GM19452 (cell line): ENCODE measurements at regions not wholly inside any gene's neighbourhood (a gene's known extent, or its start where the extent isn't known, plus 50 kb on each side); places are given as distances from the start of the nearest gene placed in this dataset.
"Not testable (repeated sequence)": the region's sequence is repeated elsewhere in the genome, so short reads cannot be mapped to it uniquely, and the experiment has no call there.

Experiments used
- ATAC-seq: cut with Tn5 transposase; IDR thresholded peaks from one replicate; pipeline ENCODE4 v1.9.1; 2021; ENCODE audit not compliant: unreplicated experiment

DNA sequence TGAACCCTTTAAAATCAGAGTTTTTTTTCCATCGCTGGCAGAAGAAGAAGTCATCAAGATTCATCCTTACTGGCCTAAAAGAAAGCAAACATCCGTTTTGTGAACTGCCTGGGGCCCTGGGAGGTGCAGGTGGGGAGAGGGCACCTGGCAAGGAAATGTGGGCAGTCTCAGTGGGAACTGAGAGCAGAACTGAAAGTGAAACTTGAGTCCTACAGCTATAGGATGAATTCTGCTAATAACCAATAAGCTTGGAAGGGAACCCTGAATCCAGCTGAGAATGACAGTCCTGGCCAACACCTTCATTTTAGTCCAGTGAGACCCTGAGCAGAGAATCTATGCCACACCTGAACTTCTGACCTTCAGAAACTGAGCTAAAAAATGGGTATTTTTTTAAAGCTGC is 130.1 kb upstream of the ASCC3 start:
- peak; percentile 97 for ATAC-seq

DNA sequence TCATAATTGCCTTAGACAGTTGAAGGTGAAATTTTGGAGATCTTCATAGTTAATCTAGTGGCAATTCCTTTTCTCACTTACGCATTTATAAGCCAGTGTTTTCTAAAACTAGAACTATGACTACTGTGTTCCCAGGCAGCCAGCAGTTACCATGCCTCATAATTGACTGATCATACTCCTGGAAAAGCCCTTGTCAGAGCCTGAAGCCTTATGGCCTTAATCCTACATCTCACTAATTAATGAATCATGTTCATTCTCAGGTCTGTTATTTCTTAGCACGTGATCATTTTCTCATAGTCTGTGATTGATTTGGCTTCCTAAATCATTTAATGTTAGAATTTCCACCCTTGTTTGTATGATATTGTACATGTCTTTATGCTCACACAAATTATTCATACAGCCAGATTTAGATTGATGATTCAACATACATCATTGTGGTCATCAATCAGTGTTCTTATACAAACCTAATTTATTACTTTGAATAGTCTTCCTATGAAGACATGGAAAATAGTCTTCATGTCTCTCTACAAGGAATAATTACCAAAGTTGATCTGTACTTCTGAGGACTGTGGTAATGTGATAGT is 132.6 kb upstream of the ASCC3 start:
- no peak for ATAC-seq

DNA sequence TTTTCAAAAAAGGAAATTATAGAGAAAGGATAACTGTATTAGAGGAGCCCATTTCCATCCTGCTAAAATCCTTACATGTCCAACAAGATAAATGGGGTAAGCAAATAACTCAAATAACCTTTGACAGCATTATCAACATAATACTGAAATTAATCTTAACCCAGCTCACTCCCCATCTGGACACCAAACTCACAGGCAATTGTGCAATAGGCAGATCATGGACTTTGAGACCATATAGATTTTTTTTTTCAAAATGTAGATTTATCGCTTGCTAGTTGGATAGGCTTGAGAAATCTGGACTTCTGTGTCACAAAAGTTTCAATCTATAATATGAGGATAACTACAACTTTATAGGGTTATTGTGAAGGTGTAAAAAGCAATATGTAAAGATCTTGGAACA is 134.4 kb upstream of the ASCC3 start:
- ATAC-seq, result no peak

DNA sequence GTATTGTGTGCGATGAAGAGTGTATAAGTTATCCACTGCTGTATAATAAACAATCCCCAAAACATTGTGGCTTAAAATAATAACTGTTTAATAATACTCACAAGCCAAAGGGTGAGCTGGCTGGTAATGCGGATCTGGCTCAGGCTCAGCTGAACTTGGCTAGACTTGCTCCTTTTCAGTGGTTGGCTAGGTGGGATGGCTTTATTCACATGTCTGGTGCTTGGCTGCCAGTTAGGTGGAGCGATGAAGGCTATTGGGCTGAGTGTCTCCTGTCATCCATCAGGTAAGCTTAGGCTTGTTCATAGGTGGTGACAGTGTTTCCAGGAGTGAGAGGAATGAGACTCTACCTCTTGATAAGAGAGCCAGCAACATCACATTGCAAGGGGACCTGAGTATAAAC is 135.0 kb upstream of the ASCC3 start:
- no peak for ATAC-seq

DNA sequence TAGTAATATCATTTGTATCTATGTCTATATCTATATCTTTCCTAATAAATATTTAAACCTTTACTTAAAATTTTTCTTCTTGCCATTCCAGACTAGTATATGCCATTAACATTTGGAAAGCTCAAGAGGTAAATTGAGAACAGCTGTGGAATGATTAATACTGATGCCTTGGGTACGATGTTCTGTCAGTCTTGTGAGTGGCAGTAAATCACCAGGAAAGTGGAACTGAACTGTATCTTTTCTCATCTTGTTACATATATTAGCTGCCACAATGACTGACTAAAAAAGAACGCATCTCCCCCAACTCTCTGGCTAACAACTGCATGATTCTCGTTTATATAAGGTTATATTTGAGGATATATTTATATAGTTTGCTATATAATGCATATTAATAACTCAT is 137.0 kb upstream of the ASCC3 start:
- no peak for ATAC-seq

DNA sequence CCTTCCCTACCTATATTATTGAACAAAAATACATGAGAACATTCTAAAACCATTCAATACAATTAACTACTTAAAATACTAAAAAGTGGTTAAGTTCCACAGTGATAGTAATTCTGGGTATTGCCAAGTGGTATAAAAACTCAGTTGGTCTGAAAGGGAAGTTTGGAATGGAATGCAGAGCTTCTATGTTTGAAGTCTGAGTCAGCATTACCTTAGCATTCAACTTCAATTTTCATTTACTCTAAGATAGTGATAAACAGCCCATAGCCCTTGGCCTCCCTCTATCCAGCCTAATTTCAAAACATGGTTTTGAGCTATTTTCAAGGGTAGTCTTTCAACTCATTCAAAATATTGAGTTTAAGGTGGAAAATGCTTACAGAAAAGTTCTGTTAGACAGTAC is 140.4 kb upstream of the ASCC3 start:
- ATAC-seq, result no peak

DNA sequence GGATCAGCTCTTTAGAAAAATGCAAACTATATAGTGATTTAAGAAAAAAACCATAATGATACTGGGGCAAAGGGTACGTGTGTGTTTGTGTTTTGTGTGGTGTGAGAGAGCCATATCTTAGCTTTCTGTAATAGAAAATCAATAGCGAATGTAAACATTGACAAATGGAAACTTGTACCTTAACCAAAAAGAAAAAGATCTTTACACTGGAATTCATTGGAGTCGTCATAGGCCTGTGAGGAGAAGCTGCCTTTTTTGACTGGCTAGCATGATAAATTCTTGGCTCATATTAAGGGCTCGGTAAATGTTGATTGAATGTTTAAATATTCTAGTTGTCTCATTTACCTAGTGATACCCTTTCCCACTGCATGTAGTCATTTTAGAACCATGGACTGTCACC is 161.8 kb upstream of the ASCC3 start:
- no peak for ATAC-seq

DNA sequence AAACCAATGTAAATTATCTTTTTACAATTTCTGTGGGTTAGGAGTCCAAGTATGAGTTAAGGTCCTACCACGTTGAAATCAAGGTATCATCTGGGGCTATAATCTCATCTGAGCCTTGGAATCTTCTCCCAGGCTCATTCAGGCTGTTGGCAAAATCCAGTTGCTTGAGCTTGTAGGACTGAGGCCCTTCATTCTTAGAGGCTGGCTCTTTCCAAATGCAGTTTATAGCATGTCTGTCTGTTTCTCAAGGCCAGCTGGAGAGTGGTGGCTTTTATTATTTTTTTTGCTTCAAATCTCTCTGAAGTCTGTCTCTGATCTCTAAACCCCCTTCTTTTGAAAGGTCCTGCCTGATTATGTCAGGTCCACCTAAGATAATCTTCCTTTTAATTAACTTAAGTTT is 177.2 kb upstream of the ASCC3 start:
- no peak for ATAC-seq

DNA sequence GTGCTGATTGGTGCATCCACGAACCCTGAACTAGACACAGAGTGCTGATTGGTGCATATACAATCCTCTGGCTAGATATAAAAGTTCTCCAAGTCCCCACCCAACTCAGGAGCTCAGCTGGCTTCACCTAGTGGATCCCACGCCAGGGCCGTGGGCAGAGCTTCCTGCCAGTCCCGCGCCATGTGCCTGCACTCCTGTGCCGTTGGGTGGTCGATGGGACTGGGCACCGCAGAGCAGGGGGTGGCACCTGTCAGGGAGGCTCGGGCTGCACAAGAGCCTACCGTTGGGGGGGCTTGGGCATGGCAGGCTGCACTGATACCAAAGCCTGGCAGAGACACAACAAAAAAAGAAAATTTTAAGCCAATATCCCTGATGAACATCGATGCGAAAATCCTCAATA is 185.4 kb upstream of the ASCC3 start:
- no peak for ATAC-seq

DNA sequence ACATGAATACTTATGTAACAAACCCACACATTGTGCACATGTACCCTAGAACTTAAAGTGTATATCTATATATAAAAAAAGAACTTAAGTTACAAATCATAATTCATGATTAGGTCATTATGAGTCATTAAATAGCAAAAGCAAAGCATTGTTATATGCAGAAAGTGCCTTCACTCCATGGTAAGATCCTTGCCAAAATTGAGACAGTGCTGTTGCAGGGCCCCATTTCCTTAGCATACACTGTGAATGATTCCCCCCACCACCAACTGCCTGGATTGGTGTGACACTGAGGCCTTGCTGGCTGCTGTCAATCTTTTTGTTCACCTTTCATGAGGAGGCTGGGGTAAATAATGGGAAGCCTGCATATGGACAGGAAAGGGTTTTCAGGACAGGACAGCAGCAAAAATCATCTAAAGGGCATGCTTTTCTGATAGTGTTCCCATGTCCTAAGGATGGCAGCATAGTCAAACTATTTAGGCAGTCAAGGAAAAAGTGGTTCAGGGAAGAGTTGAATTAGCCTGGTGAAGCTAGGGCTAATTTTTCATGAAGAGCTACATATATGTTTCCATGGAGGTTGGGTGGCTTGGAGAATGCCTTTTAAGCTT is 188.2 kb upstream of the ASCC3 start:
- no peak for ATAC-seq

DNA sequence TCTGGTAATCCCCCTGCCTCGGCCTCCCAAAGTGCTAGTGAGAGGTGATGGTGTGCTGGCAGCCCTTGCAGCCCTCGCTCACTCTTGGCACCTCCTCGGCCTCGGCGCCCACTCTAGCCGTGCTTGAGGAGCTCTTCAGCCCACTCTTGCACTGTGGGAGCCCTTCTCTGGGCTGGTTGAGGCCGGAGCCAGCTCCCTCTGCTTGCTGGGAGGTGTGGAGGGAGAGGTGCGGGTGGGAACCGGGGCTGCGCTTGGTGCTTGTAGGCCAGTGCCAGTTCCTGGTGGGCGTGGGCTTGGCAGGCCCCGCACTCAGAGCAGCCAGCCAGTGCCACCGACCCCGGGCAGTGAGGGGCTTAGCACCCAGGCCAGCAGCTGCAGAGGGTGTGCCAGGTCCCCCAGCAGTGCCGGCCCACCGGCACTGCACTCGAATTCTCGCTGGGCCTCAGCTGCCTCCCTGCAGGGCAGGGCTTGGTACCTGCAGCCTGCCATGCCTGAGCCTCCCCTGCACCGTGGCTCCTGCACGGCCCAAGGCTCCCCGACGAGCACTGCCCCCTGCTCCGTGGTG is 189.0 kb upstream of the ASCC3 start:
- no peak for ATAC-seq

DNA sequence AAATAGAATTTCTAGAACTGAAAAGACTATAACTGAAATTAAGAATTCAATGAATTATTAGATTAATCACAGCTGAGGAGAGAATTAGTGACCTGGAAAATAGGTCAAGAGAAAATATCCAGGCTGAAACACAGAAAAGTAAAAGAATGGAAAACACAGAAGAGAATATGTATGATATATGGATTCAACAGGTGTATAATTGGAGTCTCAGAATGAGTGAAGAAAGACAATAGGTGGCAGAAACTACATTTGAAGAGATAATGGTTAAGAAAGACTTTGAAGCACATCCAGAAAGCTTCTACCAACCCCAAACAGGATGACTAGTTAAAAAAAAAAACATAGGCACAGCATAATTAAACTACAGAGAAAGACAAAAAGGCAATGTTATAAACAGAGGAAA is 196.2 kb upstream of the ASCC3 start:
- no peak for ATAC-seq

DNA sequence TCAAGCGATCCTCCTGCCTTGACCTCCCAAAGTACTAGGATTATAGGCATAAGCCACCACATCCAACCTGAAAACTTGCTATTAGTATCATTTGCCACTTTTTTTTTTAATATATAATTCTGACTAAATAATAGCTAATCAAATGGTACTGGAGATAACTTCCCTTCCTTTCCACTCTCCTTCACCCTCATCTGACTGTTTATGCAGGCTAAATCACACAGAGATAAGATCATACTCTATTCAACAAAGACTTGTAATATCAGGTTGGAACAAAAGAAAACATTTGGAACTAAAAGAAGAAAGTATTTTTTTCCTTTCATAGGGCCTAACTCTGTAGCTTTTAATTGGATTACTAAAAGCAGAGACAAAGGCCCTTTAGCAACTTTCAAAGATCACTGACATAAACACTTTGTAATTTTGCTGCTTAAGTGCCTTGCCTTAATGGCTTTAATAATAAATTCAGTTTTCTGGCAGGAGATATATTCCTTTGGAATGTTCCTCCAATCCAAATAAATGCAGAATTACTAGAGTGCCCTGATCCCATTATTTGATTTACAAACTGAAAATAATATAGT is 198.7 kb upstream of the ASCC3 start:
- ATAC-seq, result no peak

DNA sequence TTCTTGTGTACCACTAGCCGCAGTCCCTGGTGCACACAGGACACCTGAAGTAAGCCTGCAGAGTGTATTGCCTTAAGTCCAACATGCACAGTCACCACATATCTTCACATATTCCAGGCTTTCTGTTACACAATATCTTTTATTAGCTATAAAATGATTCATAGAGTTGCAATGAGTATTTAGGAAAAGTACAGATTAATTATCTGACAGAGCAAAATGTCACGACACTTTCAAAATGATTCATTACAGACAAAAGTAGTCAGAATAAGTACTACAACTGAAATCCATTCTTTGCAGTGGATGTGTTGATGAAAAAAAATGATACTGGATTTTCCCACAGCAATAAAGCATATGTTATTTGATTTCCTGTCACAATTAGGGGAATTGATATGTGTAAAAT is 199.5 kb upstream of the ASCC3 start:
- ATAC-seq, result no peak

DNA sequence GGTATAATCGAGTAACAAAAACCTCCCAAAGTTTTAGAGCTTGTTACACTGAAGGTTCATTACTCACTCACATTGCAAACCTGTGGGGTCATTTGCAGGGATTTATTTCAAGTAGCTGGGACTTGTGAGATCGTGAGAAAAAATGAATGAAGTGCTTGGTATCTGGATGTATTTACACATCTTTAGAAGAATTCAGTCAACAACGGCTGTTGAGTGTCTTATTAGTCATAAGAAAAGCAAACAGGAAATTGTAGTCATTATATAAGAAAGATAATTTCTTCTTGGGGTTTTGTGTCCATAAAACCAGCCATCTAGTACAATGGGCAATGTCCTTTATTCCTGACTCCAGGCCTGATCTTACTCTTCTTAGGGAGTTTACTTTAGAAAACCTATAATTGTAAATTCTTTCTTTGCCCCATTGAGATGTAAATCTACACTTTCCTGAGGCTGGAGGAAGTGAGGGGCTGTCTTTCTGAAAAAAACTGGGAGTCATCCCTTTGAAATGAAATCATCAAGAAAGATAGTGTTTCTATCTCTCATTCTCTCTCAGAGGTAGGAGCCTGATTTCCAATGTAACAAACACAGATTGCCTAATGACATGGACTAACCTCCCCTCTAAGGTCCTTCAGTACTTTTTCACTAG is 202.5 kb upstream of the ASCC3 start:
- no peak for ATAC-seq

DNA sequence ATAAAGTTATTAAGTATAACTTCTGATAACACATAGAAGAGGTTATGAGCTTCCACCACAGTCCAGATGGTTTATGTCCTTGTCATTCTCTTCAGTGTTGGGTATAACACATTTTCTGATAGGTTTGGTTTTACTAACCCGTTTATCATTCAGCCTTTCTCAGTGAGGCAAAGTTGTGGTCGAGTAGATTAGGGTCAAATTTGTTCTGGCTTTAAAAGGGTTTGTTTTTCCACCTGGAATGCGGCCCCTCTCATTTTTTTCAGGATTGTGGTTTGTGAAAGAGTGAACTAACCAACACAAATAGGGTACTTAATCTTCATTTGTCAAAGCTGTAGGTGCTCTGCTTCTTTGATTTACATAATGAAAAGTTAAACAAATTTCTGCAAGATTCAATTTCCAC is 204.2 kb upstream of the ASCC3 start:
- ATAC-seq, result no peak

DNA sequence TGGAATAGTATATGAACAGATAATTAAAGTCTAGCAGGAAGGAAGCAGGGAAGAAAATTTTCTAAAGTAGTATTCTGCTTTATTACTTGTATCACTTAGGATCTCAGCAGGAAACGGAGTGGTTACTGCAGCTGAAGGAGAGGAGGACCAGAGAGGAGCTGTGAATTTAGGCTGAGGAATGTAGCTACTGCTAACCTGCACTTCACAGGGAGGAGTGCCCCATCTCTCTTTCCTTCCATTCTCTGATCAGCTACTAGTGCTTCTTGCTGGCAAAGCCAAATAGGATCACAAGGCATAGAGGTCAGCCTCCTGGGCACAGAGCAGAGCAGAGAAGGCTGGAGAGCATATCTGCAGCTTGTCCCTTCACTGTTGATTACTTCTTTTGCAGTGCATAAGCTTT is 205.3 kb upstream of the ASCC3 start:
- no peak for ATAC-seq

DNA sequence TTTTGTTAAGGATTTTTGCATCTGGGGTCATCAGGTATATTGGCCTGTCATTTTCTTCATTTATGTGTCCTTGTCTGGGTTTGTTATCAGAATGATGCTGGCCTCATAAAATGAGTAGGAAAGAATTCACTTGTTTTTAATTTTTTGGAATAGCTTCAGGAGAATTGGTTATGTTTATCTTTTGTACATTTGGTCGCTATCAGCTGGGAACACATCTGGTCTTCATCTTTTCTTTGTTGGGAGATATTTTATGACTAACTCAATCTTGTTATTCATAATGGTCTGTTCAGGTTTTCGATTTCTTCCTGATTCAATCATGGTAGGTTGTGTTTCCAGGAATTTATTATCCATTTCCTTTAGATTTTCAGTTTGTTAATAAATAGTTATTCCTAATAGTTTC is 207.5 kb upstream of the ASCC3 start:
- no peak for ATAC-seq

DNA sequence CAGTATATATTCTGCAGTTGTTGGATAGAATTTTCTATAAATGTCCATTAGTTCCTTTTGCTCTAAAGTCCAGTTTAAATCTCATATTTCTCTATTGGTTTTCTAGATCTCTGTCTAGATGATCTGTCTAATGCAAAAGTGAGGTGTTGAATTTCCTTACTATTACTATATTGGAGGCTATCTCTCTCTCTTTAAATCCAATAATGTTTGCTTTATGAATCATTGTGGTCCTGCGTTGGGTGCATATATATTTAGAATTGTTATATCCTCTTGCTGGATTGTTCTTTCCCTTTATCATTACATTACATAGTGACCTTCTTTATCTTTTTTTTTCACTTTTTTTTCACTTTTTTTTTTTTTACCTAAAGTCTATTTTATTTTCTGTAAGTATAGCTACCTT is 208.5 kb upstream of the ASCC3 start:
- ATAC-seq, result no peak

DNA sequence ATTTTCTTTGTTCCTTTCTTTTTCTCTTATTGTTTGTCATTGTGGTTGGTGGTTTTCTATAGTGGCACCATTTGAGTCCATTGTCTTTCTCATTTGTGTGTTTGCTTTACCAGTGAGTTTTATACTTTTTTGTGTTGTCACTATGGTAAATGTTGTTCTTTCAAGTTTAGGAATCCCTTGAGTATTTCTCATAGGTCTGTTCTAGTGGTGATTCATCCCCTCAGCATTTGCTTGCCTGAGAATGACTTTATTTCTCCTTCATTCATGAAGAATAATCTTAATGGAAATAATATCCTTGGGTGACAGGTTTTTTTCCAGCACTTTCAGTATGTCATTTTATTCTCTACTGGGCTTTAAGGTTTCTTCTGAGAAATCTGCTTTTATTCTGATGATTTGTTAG is 209.2 kb upstream of the ASCC3 start:
- ATAC-seq, result no peak

DNA sequence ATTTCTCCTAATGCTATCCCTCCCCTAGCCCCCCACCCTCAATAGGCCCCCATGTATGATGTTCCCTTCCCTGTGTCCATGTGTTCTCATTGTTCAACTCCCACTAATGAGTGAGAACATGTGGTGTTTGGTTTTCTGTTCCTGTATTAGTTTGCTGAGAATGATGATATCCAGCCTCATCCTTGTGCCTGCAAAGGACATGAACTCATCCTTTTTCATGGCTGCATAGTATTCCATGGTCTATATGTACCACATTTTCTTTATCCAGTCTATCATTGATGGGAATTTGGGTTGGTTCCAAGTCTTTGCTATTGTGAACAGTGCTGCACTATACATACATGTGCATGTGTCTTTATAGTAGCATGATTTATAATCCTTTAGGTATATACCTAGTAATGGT is 217.5 kb upstream of the ASCC3 start:
- not testable (repeated sequence) for ATAC-seq

DNA sequence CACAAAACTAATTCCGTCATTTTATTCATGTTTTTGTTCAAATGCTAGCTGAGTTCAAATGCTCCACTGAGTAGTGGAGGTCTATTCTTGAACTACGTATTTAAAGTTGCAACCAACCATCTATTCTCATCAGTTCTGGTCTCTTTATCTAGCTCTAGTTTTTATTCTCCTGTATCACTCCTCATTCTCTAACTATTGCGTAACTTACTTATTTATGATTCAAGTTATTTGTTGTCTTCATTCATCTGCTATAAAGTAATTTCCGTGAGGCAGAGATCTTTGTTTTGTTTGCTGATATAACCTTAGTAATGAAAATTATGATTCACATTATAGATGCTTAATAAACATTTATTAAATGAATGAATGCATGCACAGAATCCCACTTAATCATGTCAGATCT is 221.6 kb upstream of the ASCC3 start:
- ATAC-seq, result no peak
